ENCODE measurements at regions not wholly inside any gene's neighbourhood (a gene's known extent, or its start where the extent isn't known, plus 50 kb on each side); places are given as distances from the start of the nearest gene placed in this dataset.

DNA sequence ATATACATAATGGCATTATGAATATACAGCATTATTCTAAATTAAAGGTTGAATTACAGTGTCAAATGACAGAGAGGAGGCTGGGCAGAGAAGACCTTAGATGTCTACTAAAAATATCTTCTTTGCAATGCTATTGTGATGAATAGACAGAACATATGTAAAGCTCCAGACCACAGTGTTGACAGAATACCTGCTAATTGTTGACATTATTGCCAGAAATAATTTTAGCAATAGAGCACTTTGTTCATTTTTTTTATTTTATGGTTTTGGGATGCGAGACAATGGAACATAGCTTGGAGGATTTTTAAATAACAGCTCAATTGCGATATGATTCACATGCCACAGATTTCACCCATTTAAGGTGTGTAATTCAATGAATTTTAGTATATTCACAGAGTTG, 508.8 kb downstream of the PSAT1 start:
- TF ChIP-seq GATA3 (IDR thresholded peaks at IDR 0.05; ENCODE audit: low read depth, low read length) (no peak), GATA2 (IDR thresholded peaks at IDR 0.05; ENCODE audit: low read depth, low read length) (no peak)

Data from SH-SY5Y (cell line).